HG03354 (cell line): ENCODE measurements at regions not wholly inside any gene's neighbourhood (a gene's known extent, or its start where the extent isn't known, plus 50 kb on each side); places are given as distances from the start of the nearest gene placed in this dataset.
"Not testable (repeated sequence)": the region's sequence is repeated elsewhere in the genome, so short reads cannot be mapped to it uniquely, and the experiment has no call there.

ENCODE experiments used
- ATAC-seq: cut with Tn5 transposase; IDR thresholded peaks from one replicate; pipeline ENCODE4 v1.9.1; 2021; ENCODE audit warnings: mild to moderate bottlenecking; ENCODE audit not compliant: unreplicated experiment, poor library complexity, severe bottlenecking

- ATAC-seq = no peak
Measured at GRCh38 chr4:173745765-173746164, 215.7 kb upstream of the HAND2 start.

- no peak for ATAC-seq
Measured at GRCh38 chr4:173736840-173737239, 206.8 kb upstream of the HAND2 start.

- ATAC-seq = no peak
Measured at GRCh38 chr4:173735585-173735984, 205.6 kb upstream of the HAND2 start.

- ATAC-seq = no peak
Measured at GRCh38 chr4:173735049-173735448, 205.0 kb upstream of the HAND2 start.

GRCh38 chr4:173731257-173731656 is 201.2 kb upstream of the HAND2 start:
- ATAC-seq = no peak

GRCh38 chr4:173722075-173722474 is 192.0 kb upstream of the HAND2 start:
- no peak for ATAC-seq

GRCh38 chr4:173718504-173718903 is 188.5 kb upstream of the HAND2 start:
- not testable (repeated sequence) for ATAC-seq

GRCh38 chr4:173717581-173717980 is 187.6 kb upstream of the HAND2 start:
- ATAC-seq = no peak

GRCh38 chr4:173714456-173714855 is 184.4 kb upstream of the HAND2 start:
- no peak for ATAC-seq

- ATAC-seq = no peak
Measured at GRCh38 chr4:173713026-173713425, 183.0 kb upstream of the HAND2 start.

- ATAC-seq = no peak
Measured at GRCh38 chr4:173707658-173708419, 177.8 kb upstream of the HAND2 start.

- no peak for ATAC-seq
Measured at GRCh38 chr4:173704201-173704600, 174.2 kb upstream of the HAND2 start.

- ATAC-seq = no peak
Measured at GRCh38 chr4:173703021-173703420, 173.0 kb upstream of the HAND2 start.

- no peak for ATAC-seq
Measured at GRCh38 chr4:173700650-173701049, 170.6 kb upstream of the HAND2 start.

- ATAC-seq = no peak
Measured at GRCh38 chr4:173699841-173700475, 169.9 kb upstream of the HAND2 start.

- no peak for ATAC-seq
Measured at GRCh38 chr4:173698557-173699262, 168.7 kb upstream of the HAND2 start.

- ATAC-seq = no peak
Measured at GRCh38 chr4:173697840-173698239, 167.8 kb upstream of the HAND2 start.

GRCh38 chr4:173696551-173696950 is 166.5 kb upstream of the HAND2 start:
- no peak for ATAC-seq

GRCh38 chr4:173696011-173696410 is 166.0 kb upstream of the HAND2 start:
- ATAC-seq = no peak

- ATAC-seq = no peak
Measured at GRCh38 chr4:173685831-173686210, 155.8 kb upstream of the HAND2 start.
